Epithelial cell of esophagus (primary cell): ENCODE measurements at regions not wholly inside any gene's neighbourhood (a gene's known extent, or its start where the extent isn't known, plus 50 kb on each side); places are given as distances from the start of the nearest gene placed in this dataset.
A peak's percentile ranks its signal among the peaks of the same experiment; 100 is the strongest.

Experiments
- DNase-seq: peaks from one replicate; pipeline ENCODE4 v3.0.0; 2010; ENCODE audit warnings: low read depth
- H3K4me3 ChIP-seq: 2 replicates; pipeline ENCODE4 v1.5.1; 2011; ENCODE audit warnings: mild to moderate bottlenecking, low read length, control low read depth
- CTCF ChIP-seq: IDR thresholded peaks from 2 replicates; pipeline ENCODE4 v1.5.1; 2011; ENCODE audit warnings: low read depth, mild to moderate bottlenecking, low read length, control low read depth, inconsistent platforms; ENCODE audit not compliant: insufficient read depth; ENCODE audit errors: missing control alignments

- peak; percentile 4 for TF ChIP-seq CTCF
- no peak overlapping the region for H3K4me3 ChIP-seq
- DNase-seq: peak; percentile 37
Measured at GRCh38 chr7:42522227-42522991, 285.4 kb upstream of the GLI3 start.

GRCh38 chr7:42511027-42511426, 274.0 kb upstream of the GLI3 start:
- H3K4me3 ChIP-seq: no peak overlapping the region
- TF ChIP-seq CTCF: no peak
- peak; percentile 84 for DNase-seq

GRCh38 chr7:42506097-42506496, 269.1 kb upstream of the GLI3 start:
- no peak for TF ChIP-seq CTCF
- H3K4me3 ChIP-seq: no peak overlapping the region
- DNase-seq: no peak

GRCh38 chr7:42502022-42502421, 265.0 kb upstream of the GLI3 start:
- no peak for TF ChIP-seq CTCF
- H3K4me3 ChIP-seq: no peak overlapping the region
- DNase-seq: peak; percentile 61

GRCh38 chr7:42495256-42495655, 258.2 kb upstream of the GLI3 start:
- no peak for TF ChIP-seq CTCF
- H3K4me3 ChIP-seq: no peak overlapping the region

GRCh38 chr7:42494736-42495135, 257.7 kb upstream of the GLI3 start:
- H3K4me3 ChIP-seq: no peak overlapping the region
- no peak for TF ChIP-seq CTCF
- peak; percentile 94 for DNase-seq

More at GRCh38 chr7:42495256-42495655, 258.2 kb upstream of the GLI3 start:
- peak; percentile 66 for DNase-seq

GRCh38 chr7:42494199-42494710, 257.2 kb upstream of the GLI3 start:
- no peak for TF ChIP-seq CTCF
- DNase-seq: peak; percentile 33
- H3K4me3 ChIP-seq: no peak overlapping the region
